ENCODE measurements at regions not wholly inside any gene's neighbourhood (a gene's known extent, or its start where the extent isn't known, plus 50 kb on each side); places are given as distances from the start of the nearest gene placed in this dataset.
"Not testable (repeated sequence)": the region's sequence is repeated elsewhere in the genome, so short reads cannot be mapped to it uniquely, and the experiment has no call there.

- intact Hi-C loops (cut with micrococcal nuclease; ENCODE audit: unreplicated experiment) (no loop called here), in situ Hi-C loops (cut with HindIII; ENCODE audit: low pct_unique_long_range_greater_than_20kb, low sequenced_read_pairs) (no loop called here)
- ATAC-seq (no peak), DNase-seq (ENCODE audit: low read depth, low spot score) (no peak)
- ChIA-PET POLR2A (no interaction called here), CTCF (no interaction called here)
- H3K4me1 ChIP-seq (ENCODE audit: control insufficient read depth, insufficient read depth, low read length), result no peaks in the 10 kb centered on the region
- no peaks in the 10 kb centered on the region for H3K9me3 ChIP-seq (ENCODE audit: control insufficient read depth, insufficient read depth, low read depth, low read length)
- no peak for TF ChIP-seq TCF7L2 (IDR thresholded peaks at IDR 0.05; ENCODE audit: low read depth, low read length)
- TF ChIP-seq, protein P1, sequence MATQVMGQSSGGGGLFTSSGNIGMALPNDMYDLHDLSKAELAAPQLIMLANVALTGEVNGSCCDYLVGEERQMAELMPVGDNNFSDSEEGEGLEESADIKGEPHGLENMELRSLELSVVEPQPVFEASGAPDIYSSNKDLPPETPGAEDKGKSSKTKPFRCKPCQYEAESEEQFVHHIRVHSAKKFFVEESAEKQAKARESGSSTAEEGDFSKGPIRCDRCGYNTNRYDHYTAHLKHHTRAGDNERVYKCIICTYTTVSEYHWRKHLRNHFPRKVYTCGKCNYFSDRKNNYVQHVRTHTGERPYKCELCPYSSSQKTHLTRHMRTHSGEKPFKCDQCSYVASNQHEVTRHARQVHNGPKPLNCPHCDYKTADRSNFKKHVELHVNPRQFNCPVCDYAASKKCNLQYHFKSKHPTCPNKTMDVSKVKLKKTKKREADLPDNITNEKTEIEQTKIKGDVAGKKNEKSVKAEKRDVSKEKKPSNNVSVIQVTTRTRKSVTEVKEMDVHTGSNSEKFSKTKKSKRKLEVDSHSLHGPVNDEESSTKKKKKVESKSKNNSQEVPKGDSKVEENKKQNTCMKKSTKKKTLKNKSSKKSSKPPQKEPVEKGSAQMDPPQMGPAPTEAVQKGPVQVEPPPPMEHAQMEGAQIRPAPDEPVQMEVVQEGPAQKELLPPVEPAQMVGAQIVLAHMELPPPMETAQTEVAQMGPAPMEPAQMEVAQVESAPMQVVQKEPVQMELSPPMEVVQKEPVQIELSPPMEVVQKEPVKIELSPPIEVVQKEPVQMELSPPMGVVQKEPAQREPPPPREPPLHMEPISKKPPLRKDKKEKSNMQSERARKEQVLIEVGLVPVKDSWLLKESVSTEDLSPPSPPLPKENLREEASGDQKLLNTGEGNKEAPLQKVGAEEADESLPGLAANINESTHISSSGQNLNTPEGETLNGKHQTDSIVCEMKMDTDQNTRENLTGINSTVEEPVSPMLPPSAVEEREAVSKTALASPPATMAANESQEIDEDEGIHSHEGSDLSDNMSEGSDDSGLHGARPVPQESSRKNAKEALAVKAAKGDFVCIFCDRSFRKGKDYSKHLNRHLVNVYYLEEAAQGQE (IDR thresholded peaks at IDR 0.05; ENCODE audit: insufficient read depth in 1 of 2, low read depth in 2 of 2, low read length in 1 of 2), result no peak
- TF ChIP-seq CTCF (IDR thresholded peaks at IDR 0.05), result no peak
- no peak for TF ChIP-seq POLR2AphosphoS5 (IDR thresholded peaks at IDR 0.05; ENCODE audit: low read depth, low read length)
- no peak overlapping the region for H3K4me3 ChIP-seq (ENCODE audit: low read depth in 2 of 2, low read length in 2 of 2)
- no peak overlapping the region for H3K27ac ChIP-seq (ENCODE audit: low read length)
- no peaks in the 10 kb centered on the region for H3K27me3 ChIP-seq (ENCODE audit: control insufficient read depth, insufficient read depth, low read length)
- H3K36me3 ChIP-seq (ENCODE audit: control insufficient read depth, insufficient read depth, low read length), result no peaks in the 10 kb centered on the region
- BruUV-seq (replicated peaks), result no TSS peak
Measured at GRCh38 chr21:18000981-18001686, 182.0 kb upstream of the C21orf91 start.

GRCh38 chr21:17998599-17998998 lies 179.4 kb upstream of the C21orf91 start:
- ATAC-seq; H3K27me3 ChIP-seq (ENCODE audit: control insufficient read depth, insufficient read depth, low read length); H3K4me1 ChIP-seq (ENCODE audit: control insufficient read depth, insufficient read depth, low read length); BruUV-seq (replicated peaks); in situ Hi-C loops (cut with HindIII; ENCODE audit: low pct_unique_long_range_greater_than_20kb, low sequenced_read_pairs); POLR2A ChIA-PET; H3K36me3 ChIP-seq (ENCODE audit: control insufficient read depth, insufficient read depth, low read length); intact Hi-C loops (cut with micrococcal nuclease; ENCODE audit: unreplicated experiment); H3K4me3 ChIP-seq (ENCODE audit: low read depth in 2 of 2, low read length in 2 of 2); CTCF ChIA-PET; DNase-seq (ENCODE audit: low read depth, low spot score); H3K9me3 ChIP-seq (ENCODE audit: control insufficient read depth, insufficient read depth, low read depth, low read length); H3K27ac ChIP-seq (ENCODE audit: low read length): not testable (repeated sequence)

- ATAC-seq, result no peak
- no peak for DNase-seq (ENCODE audit: low read depth, low spot score)
- Histone ChIP-seq H3K27ac (ENCODE audit: low read length) (no peak overlapping the region), H3K4me1 (ENCODE audit: control insufficient read depth, insufficient read depth, low read length) (no peaks in the 10 kb centered on the region), H3K27me3 (ENCODE audit: control insufficient read depth, insufficient read depth, low read length) (no peaks in the 10 kb centered on the region), H3K36me3 (ENCODE audit: control insufficient read depth, insufficient read depth, low read length) (no peaks in the 10 kb centered on the region), H3K9me3 (ENCODE audit: control insufficient read depth, insufficient read depth, low read depth, low read length) (no peaks in the 10 kb centered on the region), H3K4me3 (ENCODE audit: low read depth in 2 of 2, low read length in 2 of 2) (no peak overlapping the region)
- POLR2A ChIA-PET, result no interaction called here
- TF ChIP-seq, protein P1 (IDR thresholded peaks at IDR 0.05; ENCODE audit: insufficient read depth in 1 of 2, low read depth in 2 of 2, low read length in 1 of 2), result no peak
- no peak for TF ChIP-seq CTCF (IDR thresholded peaks at IDR 0.05)
- TF ChIP-seq SIN3A (IDR thresholded peaks at IDR 0.05; ENCODE audit: borderline replicate concordance, insufficient read depth, low read depth, low read length), result no peak
- no peak for TF ChIP-seq TCF7L2 (IDR thresholded peaks at IDR 0.05; ENCODE audit: low read depth, low read length)
- TF ChIP-seq POLR2AphosphoS5 (IDR thresholded peaks at IDR 0.05; ENCODE audit: low read depth, low read length), result no peak
- in situ Hi-C loops (cut with HindIII; ENCODE audit: low pct_unique_long_range_greater_than_20kb, low sequenced_read_pairs), result no loop called here
- intact Hi-C loops (cut with micrococcal nuclease; ENCODE audit: unreplicated experiment), result no loop called here
- BruUV-seq (replicated peaks), result no TSS peak
- CTCF ChIA-PET, result no interaction called here
Measured at GRCh38 chr21:17989780-17990179, 170.6 kb upstream of the C21orf91 start.
